ENCODE measurements at regions not wholly inside any gene's neighbourhood (a gene's known extent, or its start where the extent isn't known, plus 50 kb on each side); places are given as distances from the start of the nearest gene placed in this dataset.

- peak in 1 of 2 experiments; percentile 10 for DNase-seq
- Histone ChIP-seq H3K4me1 (no peaks in the 10 kb centered on the region), H3K9me3 (replicated peaks) (no peaks in the 10 kb centered on the region), H3K36me3 (no peaks in the 10 kb centered on the region), H3K27ac (no peak overlapping the region), H3K27me3 (peaks cover 66% of the 10 kb centered on the region), H3K4me3 (no peak overlapping the region)
Measured at GRCh38 chr20:63123331-63123741, 92.6 kb downstream of the YTHDF1 start.

GRCh38 chr20:63122626-63123025 is 93.3 kb downstream of the YTHDF1 start:
- Histone ChIP-seq H3K27me3 (peaks cover 62% of the 10 kb centered on the region), H3K9me3 (replicated peaks) (no peaks in the 10 kb centered on the region), H3K36me3 (no peaks in the 10 kb centered on the region), H3K4me1 (no peaks in the 10 kb centered on the region), H3K4me3 (no peak overlapping the region), H3K27ac (no peak overlapping the region)
- DNase-seq, result no peak

- Histone ChIP-seq H3K36me3 (no peaks in the 10 kb centered on the region), H3K4me3 (no peak overlapping the region), H3K27ac (no peak overlapping the region), H3K4me1 (no peaks in the 10 kb centered on the region), H3K27me3 (peaks cover 54% of the 10 kb centered on the region), H3K9me3 (replicated peaks) (no peaks in the 10 kb centered on the region)
- no peak for DNase-seq
Measured at GRCh38 chr20:63121749-63122405, 94.1 kb downstream of the YTHDF1 start.

GRCh38 chr20:63121246-63121645 is 94.7 kb downstream of the YTHDF1 start:
- Histone ChIP-seq H3K36me3 (no peaks in the 10 kb centered on the region), H3K9me3 (replicated peaks) (no peaks in the 10 kb centered on the region), H3K27me3 (peaks cover 48% of the 10 kb centered on the region), H3K4me3 (no peak overlapping the region), H3K4me1 (no peaks in the 10 kb centered on the region), H3K27ac (no peak overlapping the region)
- no peak for DNase-seq

GRCh38 chr20:63120808-63121090 is 95.2 kb downstream of the YTHDF1 start:
- DNase-seq, result no peak
- Histone ChIP-seq H3K27me3 (peaks cover 43% of the 10 kb centered on the region), H3K27ac (no peak overlapping the region), H3K4me1 (no peaks in the 10 kb centered on the region), H3K4me3 (no peak overlapping the region), H3K36me3 (no peaks in the 10 kb centered on the region), H3K9me3 (replicated peaks) (no peaks in the 10 kb centered on the region)

DNA sequence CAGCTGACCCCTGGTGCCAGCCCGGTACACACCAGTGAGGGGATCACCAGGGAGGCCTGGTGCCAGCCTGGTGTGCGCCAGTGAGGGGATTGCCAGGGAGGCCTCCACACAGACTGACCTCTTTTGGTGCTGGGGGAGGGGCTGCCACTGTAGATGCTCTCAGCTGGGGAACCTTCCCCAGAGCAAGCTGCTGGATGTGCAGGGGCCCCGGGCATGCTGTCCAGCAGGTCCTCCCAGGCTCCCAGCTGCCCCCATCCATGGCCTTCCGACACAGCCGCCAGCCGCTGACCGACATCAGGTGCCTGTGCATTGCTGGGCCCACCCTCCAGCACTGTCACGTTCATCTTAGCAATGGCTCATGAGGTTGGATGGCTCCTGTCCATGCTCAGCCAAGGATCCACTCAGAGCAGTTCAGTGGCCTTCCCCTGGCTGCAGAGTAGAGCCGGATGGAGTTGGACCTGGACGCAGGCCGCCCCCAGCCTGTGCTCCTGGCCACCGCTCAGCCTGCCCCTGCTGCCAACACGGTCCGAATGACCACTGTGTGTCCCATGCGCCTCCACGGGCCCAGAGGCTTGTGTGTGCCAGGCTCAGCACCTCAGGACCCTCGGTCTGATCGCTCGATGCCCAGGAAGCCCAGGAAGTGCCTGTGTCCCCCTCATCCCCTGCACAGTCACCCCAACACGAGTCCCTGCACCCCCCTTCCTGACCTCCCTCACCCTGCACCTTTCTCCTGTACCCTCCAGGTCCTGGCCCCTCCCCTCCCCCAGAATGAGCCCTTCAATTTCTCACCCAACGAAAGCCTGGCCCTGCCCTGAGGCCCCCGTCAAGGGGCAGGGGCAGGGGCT is 95.7 kb downstream of the YTHDF1 start:
- no peak for DNase-seq
- no peak overlapping the region for H3K4me3 ChIP-seq
- no peaks in the 10 kb centered on the region for H3K9me3 ChIP-seq (replicated peaks)
- peaks cover 37% of the 10 kb centered on the region for H3K27me3 ChIP-seq
- no peak overlapping the region for H3K27ac ChIP-seq
- no peaks in the 10 kb centered on the region for H3K4me1 ChIP-seq
- H3K36me3 ChIP-seq, result no peaks in the 10 kb centered on the region

- no peaks in the 10 kb centered on the region for H3K9me3 ChIP-seq (replicated peaks)
- no peaks in the 10 kb centered on the region for H3K4me1 ChIP-seq
- no peaks in the 10 kb centered on the region for H3K36me3 ChIP-seq
- H3K27ac ChIP-seq, result no peak overlapping the region
- H3K4me3 ChIP-seq, result no peak overlapping the region
- H3K27me3 ChIP-seq, result peaks cover 30% of the 10 kb centered on the region
- DNase-seq, result no peak
Measured at GRCh38 chr20:63119121-63119962, 96.6 kb downstream of the YTHDF1 start.

GRCh38 chr20:63118303-63119120 is 97.4 kb downstream of the YTHDF1 start:
- H3K4me3 ChIP-seq, result no peak overlapping the region
- H3K9me3 ChIP-seq (replicated peaks), result no peaks in the 10 kb centered on the region
- H3K4me1 ChIP-seq, result no peaks in the 10 kb centered on the region
- no peaks in the 10 kb centered on the region for H3K36me3 ChIP-seq
- H3K27me3 ChIP-seq, result peaks cover 26% of the 10 kb centered on the region; the same call in 1 of the 2 replicates
- no peak for DNase-seq
- H3K27ac ChIP-seq, result no peak overlapping the region

DNA sequence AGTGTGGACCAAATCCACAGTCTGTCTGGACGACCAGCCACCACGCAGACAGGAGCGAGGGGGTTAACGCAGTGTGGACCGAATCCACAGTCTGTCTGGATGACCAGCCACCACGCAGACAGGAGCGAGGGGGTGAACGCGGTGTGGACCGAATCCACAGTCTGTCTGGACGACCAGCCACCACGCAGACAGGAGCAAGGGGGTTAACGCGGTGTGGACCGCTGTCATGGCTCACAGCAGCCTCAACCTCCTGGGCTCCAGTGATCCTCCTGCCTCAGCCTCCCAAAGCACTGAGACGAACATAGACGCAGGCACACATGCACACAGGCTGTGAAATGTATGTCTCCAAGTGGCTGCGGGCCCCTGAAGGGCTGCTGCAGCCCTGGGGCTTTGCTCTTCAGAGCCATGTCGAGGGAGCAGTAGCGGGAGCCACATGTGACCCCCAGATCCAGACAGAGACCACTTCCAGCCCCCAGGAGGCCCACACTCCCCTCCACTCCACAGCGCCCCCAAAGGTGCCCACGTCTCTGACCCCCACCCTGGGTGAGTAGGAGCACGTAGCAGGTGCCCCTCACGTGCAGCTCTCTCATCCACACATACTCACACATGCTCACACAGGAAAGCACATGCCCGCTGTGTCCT is 98.1 kb downstream of the YTHDF1 start:
- no peak for DNase-seq
- Histone ChIP-seq H3K9me3 (replicated peaks) (no peaks in the 10 kb centered on the region), H3K4me3 (no peak overlapping the region), H3K4me1 (no peaks in the 10 kb centered on the region), H3K27ac (no peak overlapping the region), H3K36me3 (no peaks in the 10 kb centered on the region), H3K27me3 (peaks cover 20% of the 10 kb centered on the region; the same call in 1 of the 2 replicates)

- no peaks in the 10 kb centered on the region for H3K36me3 ChIP-seq
- no peak overlapping the region for H3K4me3 ChIP-seq
- no peaks in the 10 kb centered on the region for H3K4me1 ChIP-seq
- no peaks in the 10 kb centered on the region for H3K9me3 ChIP-seq (replicated peaks)
- peaks cover 15% of the 10 kb centered on the region; the same call in 1 of the 2 replicates for H3K27me3 ChIP-seq
- H3K27ac ChIP-seq, result no peak overlapping the region
- DNase-seq, result no peak
Measured at GRCh38 chr20:63117151-63117550, 98.8 kb downstream of the YTHDF1 start.

DNA sequence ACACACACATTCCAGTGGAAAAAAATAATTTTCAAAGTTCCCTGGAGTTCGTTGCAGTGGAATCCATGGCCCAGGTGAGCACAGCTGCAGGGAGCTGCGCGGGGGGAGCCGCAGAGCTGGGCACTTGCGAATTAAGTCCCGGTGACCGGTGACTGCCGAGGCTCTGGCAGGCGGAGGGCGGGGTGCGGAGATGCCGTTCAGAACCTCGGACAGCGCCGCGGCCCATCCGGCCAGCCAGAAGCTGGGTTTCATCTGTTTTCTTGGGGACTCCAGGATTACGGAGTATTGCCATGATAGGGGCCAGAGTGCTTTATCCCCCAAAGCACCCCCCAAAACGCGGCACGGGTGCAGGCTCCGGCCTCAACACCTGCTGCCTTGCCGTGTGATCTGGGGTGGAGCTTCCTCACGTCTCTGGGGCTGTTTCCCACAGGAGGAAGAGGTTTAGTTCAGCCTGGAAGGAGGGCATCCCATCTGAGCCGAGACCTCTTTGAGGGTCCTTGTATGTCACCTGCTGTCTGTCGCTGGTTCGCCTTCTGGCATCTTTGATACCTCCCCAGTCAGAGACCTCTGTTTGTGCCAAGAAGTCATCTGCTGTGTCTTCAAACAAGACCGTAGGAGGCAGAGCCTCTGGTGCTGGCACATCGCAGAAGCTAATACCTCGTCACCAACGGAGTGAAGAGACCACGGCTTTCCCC is 99.4 kb downstream of the YTHDF1 start:
- Histone ChIP-seq H3K4me1 (no peaks in the 10 kb centered on the region), H3K27me3 (peaks cover 11% of the 10 kb centered on the region; the same call in 1 of the 2 replicates), H3K27ac (no peak overlapping the region), H3K4me3 (no peak overlapping the region), H3K9me3 (replicated peaks) (no peaks in the 10 kb centered on the region; the same call in 1 of the 2 replicates), H3K36me3 (no peaks in the 10 kb centered on the region)
- peak; percentile 47 to 64 for DNase-seq

GRCh38 chr20:63115651-63116411 is 100.1 kb downstream of the YTHDF1 start:
- H3K27me3 ChIP-seq, result peaks cover 8% of the 10 kb centered on the region; the same call in 1 of the 2 replicates
- no peaks in the 10 kb centered on the region; the same call in 1 of the 2 replicates for H3K9me3 ChIP-seq (replicated peaks)
- H3K4me3 ChIP-seq, result no peak overlapping the region
- no peaks in the 10 kb centered on the region for H3K4me1 ChIP-seq
- no peaks in the 10 kb centered on the region for H3K36me3 ChIP-seq
- DNase-seq, result no peak
- no peak overlapping the region for H3K27ac ChIP-seq

All from SJCRH30 (cell line).